HG03439 (cell line): ENCODE measurements at regions not wholly inside any gene's neighbourhood (a gene's known extent, or its start where the extent isn't known, plus 50 kb on each side); places are given as distances from the start of the nearest gene placed in this dataset.

Experiments used
- ATAC-seq: cut with Tn5 transposase; IDR thresholded peaks from one replicate; pipeline ENCODE4 v1.9.1; 2021; ENCODE audit warnings: mild to moderate bottlenecking, moderate library complexity; ENCODE audit not compliant: unreplicated experiment

GRCh38 chr10:128723631-128724205 lies 597.5 kb upstream of the MKI67 start:
- no peak for ATAC-seq

DNA sequence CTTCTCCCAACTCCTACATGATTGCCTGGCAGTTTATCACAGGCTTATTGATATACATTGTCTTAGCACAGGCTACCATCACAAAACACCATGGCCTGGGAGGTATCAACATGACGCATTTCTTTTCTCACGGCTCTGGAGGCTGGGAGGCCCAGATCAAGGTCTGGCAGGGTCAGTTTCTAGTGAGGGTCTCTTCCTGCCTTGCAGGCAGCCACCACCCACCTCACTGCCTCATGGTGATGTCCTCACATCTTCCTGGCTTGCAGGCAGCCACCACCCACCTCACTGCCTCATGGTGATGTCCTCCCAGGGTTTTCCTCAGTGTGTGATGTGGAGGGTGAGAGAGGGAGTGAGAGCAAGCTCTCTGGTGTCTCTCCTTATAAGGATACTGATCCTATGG lies 599.3 kb upstream of the MKI67 start:
- ATAC-seq, result no peak

- no peak for ATAC-seq
These were observed 600.9 kb upstream of the MKI67 start for GRCh38 chr10:128727114-128727513.

GRCh38 chr10:128729910-128730420 lies 603.7 kb upstream of the MKI67 start:
- ATAC-seq, result no peak

GRCh38 chr10:128730922-128731321 lies 604.7 kb upstream of the MKI67 start:
- no peak for ATAC-seq

- no peak for ATAC-seq
These were observed 607.9 kb upstream of the MKI67 start for GRCh38 chr10:128734161-128734560.

DNA sequence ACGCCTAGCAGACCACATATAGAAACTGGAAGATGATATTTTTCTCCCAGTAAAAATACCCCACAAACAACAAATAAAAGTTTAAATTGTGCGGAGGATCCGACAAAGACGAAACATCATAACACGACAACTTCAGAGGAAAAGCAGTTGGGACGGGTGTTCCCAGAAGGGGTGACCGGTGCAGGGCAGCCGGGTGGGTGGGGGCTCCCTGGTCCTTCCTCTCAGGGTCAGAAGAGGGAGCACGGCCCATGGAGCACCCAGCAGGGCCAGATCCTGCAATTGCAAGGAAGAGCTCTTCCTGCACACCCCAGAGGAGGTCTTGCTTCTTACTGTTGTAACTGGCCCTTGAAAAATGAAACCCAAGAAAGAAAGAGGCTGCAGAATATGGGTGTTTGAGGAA lies 608.5 kb upstream of the MKI67 start:
- no peak for ATAC-seq

- no peak for ATAC-seq
These were observed 609.8 kb upstream of the MKI67 start for GRCh38 chr10:128735996-128736395.

DNA sequence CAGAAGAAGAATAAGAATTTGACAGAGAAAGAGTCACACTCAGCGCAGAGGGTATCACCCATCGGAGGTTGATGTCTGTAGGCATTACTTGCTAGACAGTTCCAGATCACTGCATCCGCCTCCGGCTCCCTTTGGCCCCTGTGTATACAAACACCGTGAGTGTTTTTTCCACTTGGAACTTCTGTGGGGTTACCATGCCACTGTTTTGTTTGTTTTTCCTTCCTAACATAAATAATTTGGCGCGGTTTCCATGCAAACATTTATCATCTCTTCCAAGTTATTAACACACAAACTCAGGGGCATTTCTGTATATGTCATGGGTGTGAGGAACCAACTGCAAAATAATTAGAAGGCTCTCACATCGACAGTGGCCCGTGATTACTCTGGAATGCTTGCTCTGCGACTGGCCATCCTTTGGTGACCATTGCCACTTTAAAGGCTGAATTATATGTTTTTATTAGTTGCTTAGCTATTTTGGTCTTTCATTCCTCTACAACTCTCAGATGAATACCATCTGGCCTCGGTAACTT lies 612.2 kb upstream of the MKI67 start:
- no peak for ATAC-seq

DNA sequence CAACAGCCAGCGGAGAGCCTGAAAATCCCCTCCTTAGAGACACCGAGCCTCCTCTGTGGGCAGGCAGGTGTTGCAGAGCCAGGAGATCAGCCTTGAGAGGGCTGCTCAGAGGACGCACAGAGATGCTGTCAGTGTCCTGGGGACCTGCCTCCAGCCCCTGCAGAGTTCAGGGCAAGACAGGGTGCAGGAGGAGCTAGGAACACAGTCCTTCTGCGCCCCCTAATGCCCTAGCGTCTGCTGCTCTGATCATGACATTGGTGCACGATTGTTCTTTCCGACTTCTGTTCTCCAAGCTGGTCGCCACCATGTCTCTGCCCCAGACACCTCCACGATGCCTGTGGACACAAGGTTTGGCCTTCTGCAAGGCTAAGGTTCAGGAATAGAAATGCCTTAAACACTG lies 613.7 kb upstream of the MKI67 start:
- no peak for ATAC-seq

DNA sequence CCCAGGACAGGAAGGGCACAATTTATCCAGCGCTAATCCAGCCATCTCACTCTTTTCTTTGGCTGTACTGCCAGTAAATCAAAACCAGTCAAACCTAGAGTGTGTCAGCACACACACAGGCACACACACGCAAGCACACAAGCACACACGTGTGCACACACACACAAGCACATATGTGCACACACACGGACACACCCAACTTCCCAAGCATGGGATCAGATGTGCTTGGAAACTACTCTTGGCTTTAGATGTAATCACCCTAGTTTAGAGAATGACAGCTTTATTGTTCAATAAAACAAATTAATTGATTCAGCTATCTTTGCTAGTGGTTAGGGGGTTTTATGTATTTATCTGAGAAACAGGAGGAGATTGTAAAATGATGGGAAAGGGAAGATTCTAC lies 615.0 kb upstream of the MKI67 start:
- no peak for ATAC-seq

DNA sequence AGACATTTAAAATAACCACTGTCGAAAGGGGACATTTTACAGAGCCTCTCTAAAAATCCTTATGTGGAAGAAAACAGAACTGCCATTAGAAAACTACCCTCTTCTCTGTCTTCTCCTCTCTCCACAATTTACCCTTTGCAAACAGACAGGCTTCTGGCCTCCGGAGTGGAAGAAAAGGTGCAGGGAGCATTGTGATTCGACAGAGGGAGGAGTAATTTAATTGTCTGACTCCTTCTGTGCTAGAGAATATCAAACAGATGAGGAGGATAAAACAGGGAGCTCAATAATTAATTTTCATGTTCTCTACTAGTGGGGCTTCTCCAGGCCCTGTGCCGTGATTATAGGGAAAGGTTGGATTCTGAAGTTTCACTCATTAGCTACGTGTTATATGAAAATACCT lies 615.5 kb upstream of the MKI67 start:
- no peak for ATAC-seq

- ATAC-seq, result no peak
These were observed 617.9 kb upstream of the MKI67 start for GRCh38 chr10:128744092-128744491.

- no peak for ATAC-seq
These were observed 618.6 kb upstream of the MKI67 start for GRCh38 chr10:128744811-128745305.

DNA sequence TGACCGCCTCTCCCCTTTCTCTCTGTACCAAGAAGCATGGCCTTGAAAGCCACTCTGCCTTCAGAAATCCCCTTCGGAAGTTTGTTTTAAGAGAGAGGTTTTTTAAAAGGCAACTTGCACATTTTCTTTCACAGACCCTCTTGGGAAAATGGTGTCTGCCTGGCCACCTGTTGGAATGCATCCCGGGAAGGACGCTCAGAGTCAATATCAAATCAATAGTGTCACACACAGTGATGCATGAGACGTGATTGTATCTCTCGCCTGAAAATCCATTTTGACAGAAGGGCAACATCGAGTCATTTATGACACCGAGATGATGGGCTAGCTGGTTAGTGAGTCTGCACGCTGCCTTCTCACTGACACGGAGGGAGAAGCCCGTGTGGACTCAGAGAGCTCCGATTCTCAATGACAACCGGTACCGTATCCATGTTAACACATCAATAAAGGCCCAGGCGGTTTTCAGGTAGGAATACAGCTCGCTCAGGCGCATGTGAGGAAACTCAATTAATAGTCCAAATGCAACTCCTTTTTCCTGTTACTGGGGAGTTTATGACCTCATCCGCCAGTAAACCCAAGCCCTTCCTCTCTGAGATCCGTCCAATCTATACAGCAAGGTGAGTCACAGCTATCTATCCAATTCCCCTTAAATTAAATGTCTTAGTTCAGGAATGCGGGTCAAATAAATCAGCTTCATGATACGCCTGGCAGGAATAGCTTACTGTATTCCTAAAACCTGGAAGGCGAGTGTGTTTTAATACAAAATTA lies 621.5 kb upstream of the MKI67 start:
- ATAC-seq, result no peak

DNA sequence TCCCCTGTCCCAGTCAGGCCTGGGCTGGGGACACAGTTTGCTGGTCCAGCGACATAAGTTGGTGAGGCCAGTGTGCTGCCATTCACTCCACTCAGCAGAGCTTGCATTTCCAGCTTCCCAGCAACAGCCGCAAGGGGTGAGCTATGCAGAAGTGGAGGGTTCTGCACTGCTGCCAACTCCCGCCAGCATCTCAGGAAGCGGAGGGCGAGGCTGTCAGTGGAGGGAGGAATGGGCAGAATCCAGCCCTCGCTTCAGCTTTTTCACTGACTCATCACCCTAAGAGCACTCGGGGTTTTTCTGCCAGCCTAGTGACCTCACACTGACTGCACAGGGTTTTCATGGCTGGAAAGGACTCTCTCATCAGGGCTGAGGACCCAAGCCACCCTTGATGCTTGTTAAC lies 625.1 kb upstream of the MKI67 start:
- ATAC-seq, result no peak

GRCh38 chr10:128751851-128752250 lies 625.6 kb upstream of the MKI67 start:
- ATAC-seq, result no peak

DNA sequence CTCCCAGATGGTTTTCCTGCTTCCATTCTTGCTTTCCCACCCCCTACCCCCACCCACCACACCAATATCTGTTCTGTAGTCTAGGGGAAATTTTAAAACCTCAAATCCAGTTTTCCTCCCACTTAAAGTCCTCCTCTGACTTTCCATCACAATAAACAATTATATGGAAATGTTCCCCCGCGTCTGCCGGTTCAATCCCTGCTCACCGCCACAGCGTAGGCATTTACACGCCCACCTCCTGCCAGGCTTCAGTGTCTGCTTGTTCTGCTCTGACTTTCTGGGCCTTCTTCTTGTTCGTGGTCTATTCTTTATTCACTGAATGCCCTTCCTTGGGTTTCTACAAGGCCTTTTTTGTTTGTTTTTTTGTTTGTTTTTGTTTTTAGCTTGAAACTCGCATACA lies 633.0 kb upstream of the MKI67 start:
- ATAC-seq, result no peak

DNA sequence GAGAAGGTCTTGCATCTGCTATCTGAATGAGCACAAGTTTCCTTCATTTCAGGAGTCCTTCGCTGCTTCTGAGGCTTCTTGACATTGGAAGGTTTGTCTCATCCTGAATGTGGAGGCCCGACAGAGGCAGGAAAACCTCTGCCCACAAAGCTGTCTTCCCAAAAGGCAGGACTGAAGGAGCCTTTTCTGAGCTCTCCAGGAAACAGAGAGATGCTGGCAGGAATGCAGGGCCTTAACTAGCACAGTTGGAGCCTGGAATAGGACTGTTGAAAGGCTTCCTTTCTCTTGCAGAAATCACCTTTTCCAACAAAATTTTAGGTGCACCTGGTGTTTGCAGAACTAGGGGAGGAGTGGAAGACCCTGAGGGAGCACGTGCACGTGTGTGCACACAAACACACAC lies 637.4 kb upstream of the MKI67 start:
- ATAC-seq, result no peak

GRCh38 chr10:128764190-128764589 lies 638.0 kb upstream of the MKI67 start:
- no peak for ATAC-seq

- ATAC-seq, result no peak
These were observed 640.7 kb upstream of the MKI67 start for GRCh38 chr10:128766915-128767314.

DNA sequence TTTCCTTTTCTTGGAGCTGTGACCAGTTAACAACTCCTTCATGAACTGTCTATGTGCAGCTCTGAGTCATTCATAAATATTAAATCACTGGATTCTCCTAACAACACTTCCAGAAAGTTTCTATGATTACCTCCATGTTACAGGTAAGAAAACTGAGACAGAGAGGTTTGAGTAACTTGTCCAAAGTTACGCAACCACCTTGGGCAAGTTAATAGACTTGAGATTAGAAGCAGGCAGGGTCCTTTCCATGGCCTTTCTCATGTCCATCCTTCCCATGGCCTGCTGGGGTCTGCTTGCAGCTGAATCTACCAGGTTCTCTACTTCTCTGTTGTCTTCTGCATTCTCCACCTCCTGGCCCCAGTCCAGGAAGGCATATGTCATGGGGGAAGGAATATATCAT lies 648.8 kb upstream of the MKI67 start:
- ATAC-seq, result no peak
